ENCODE measurements at regions not wholly inside any gene's neighbourhood (a gene's known extent, or its start where the extent isn't known, plus 50 kb on each side); places are given as distances from the start of the nearest gene placed in this dataset.
"Not testable (repeated sequence)": the region's sequence is repeated elsewhere in the genome, so short reads cannot be mapped to it uniquely, and the experiment has no call there.

GRCh38 chr4:66360395-66360794 is 690.1 kb upstream of the EPHA5 start:
- not testable (repeated sequence) for TF ChIP-seq CTCF (IDR thresholded peaks at IDR 0.05; ENCODE audit: low read depth, low read length, poor library complexity, severe bottlenecking); EZH2phosphoT487 (IDR thresholded peaks at IDR 0.05; ENCODE audit: borderline replicate concordance, low read length)
